ENCODE measurements at regions not wholly inside any gene's neighbourhood (a gene's known extent, or its start where the extent isn't known, plus 50 kb on each side); places are given as distances from the start of the nearest gene placed in this dataset.

- DNase-seq, result no peak
- in situ Hi-C loops (cut with HindIII; ENCODE audit: low pct_ligation_motif_present, low pct_unique_long_range_greater_than_20kb, low sequenced_read_pairs), result no loop called here
These were observed 494.1 kb upstream of the TUSC1 start for GRCh38 chr9:26172301-26172700.

DNA sequence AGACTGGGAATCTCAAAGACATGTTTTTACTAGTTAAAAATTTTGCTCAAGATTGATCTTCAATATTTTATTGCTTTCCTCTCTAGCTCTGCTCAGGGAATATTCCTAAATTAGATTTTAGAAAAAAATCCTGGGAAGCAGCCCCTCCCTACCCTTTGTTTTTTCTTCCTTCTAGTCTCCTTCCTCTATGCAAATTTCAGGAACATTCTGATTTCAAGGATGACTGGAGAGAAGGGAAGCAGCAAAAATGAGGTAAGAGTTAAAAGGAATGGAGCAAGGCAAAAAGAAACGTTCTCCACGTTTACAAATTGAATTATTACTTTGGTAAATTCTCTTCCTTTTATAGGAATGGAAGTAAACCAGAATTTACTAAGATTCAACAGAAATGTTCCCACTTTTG, 493.4 kb upstream of the TUSC1 start:
- in situ Hi-C loops (cut with HindIII; ENCODE audit: low pct_ligation_motif_present, low pct_unique_long_range_greater_than_20kb, low sequenced_read_pairs), result no loop called here
- DNase-seq, result no peak

DNA sequence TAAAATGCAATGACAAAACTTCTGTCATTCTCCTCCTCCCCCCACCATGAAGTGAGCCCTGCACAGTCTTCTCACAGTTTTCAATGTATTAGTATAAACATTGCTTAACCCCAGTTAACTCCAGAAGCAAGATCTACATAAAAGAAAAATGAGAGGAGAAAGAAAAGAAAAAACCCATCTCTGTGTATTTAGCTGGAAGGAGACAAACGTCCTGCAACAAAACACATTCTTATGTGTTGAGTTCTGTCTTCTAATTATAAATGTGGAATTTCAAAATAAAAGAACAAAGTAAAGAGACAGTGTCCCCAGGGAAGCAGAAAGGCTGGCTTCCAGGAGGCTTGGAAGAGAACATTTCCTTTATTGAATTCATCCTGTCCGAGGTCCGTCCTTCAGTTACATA, 491.9 kb upstream of the TUSC1 start:
- in situ Hi-C loops (cut with HindIII; ENCODE audit: low pct_ligation_motif_present, low pct_unique_long_range_greater_than_20kb, low sequenced_read_pairs), result no loop called here
- DNase-seq, result no peak

DNA sequence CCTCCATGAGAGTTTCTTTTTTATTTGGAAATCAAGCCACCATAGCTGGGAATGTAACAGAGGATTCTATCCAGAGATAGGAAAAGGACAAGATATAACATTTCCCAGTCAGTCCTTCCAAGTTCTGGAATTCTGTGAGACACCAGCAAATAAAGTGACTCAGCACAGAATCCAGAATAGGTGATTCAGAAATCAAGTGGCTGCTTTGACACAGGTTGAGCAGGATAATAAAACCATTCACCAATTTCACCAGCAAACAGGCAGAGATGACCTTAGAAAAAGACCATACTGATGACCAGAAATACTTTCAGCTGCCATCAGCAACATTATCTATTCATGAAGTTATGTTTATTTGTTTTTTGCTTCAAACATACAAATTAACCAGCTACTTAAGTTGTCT, 491.5 kb upstream of the TUSC1 start:
- peak; percentile 11 for DNase-seq
- in situ Hi-C loops (cut with HindIII; ENCODE audit: low pct_ligation_motif_present, low pct_unique_long_range_greater_than_20kb, low sequenced_read_pairs), result no loop called here

- in situ Hi-C loops (cut with HindIII; ENCODE audit: low pct_ligation_motif_present, low pct_unique_long_range_greater_than_20kb, low sequenced_read_pairs), result no loop called here
- DNase-seq, result no peak
These were observed 488.3 kb upstream of the TUSC1 start for GRCh38 chr9:26166537-26166936.

DNA sequence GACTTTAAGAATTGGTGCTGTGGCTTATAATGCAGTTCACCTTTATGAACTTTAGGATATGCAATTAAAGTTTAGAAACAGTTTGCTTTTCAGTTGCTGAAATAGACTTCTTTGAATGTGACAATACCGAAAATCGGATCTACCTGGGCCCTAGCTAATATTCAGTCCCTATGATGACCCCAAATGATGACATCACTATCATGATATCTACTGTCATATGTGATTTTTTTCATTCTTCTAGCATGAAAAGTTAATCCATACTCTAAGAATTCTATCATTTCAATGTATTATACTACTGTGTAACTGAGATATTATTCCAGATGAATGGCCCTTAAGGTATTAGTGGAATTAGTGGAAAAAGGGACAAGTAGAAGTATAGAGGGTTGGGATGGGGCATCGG, 487.2 kb upstream of the TUSC1 start:
- in situ Hi-C loops (cut with HindIII; ENCODE audit: low pct_ligation_motif_present, low pct_unique_long_range_greater_than_20kb, low sequenced_read_pairs), result no loop called here

GRCh38 chr9:26163931-26164330, 485.7 kb upstream of the TUSC1 start:
- in situ Hi-C loops (cut with HindIII; ENCODE audit: low pct_ligation_motif_present, low pct_unique_long_range_greater_than_20kb, low sequenced_read_pairs), result no loop called here
- no peak for DNase-seq

More for the DNA sequence above, 487.2 kb upstream of the TUSC1 start:
- no peak for DNase-seq

GRCh38 chr9:26159575-26160392, 481.5 kb upstream of the TUSC1 start:
- no peak for DNase-seq
- in situ Hi-C loops (cut with HindIII; ENCODE audit: low pct_ligation_motif_present, low pct_unique_long_range_greater_than_20kb, low sequenced_read_pairs), result no loop called here

GRCh38 chr9:26158631-26159150, 480.4 kb upstream of the TUSC1 start:
- in situ Hi-C loops (cut with HindIII; ENCODE audit: low pct_ligation_motif_present, low pct_unique_long_range_greater_than_20kb, low sequenced_read_pairs), result no loop called here
- no peak for DNase-seq

DNA sequence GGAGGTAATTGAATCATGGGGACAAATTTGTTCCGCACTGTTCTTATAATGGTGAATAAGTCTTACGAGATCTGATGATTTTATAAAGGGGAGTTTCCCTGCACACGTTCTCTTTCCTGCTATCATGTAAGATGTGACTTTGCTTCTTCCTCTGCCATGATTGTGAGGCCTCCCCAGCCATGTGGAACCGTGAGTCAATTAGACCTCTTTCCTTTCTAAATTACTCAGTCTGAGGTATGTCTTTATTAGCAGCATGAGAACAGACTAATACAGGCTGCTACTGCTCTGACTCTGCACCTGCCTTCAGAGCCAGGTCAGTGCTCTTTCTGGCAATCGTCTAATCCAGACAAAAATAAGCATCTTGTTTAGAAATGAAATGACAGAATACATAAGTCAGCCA, 479.2 kb upstream of the TUSC1 start:
- in situ Hi-C loops (cut with HindIII; ENCODE audit: low pct_ligation_motif_present, low pct_unique_long_range_greater_than_20kb, low sequenced_read_pairs), result no loop called here
- no peak for DNase-seq

DNA sequence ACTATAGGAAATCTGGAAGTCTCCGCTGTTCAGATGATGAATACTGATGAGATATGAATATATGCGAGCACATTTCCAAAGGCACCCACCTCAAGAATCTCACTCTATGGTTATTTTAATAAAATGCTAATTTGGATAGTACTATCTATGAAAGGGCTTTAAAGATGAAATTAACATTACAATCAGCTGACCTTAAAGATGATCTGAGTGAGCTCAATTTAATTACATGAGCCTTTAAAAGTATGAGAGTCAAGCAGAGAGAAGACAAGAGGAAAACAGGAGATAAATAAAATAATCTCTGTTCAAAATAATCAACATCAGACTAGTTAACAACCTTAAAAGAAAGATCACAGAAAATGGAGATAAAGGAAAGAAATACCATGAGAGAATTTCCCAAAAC, 474.1 kb upstream of the TUSC1 start:
- in situ Hi-C loops (cut with HindIII; ENCODE audit: low pct_ligation_motif_present, low pct_unique_long_range_greater_than_20kb, low sequenced_read_pairs), result no loop called here
- no peak for DNase-seq

DNA sequence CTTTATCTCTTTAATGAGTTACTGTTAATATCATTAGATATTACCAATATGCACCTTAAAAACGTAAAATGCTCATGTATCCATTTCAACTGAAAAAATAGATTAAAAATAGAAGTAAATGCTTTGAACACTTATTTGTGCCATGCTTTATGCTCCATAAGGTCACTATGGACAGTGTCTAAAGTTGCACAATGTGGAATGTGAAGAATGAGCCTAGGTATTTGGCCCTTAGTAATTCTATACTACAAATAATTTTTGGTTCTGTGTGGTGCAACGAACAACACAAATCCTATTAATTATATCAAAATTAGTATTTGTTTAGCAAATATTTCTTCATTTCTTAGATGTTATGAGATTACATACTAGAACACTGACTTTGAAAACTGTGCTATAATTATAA, 469.9 kb upstream of the TUSC1 start:
- no peak for DNase-seq
- in situ Hi-C loops (cut with HindIII; ENCODE audit: low pct_ligation_motif_present, low pct_unique_long_range_greater_than_20kb, low sequenced_read_pairs), result no loop called here

DNA sequence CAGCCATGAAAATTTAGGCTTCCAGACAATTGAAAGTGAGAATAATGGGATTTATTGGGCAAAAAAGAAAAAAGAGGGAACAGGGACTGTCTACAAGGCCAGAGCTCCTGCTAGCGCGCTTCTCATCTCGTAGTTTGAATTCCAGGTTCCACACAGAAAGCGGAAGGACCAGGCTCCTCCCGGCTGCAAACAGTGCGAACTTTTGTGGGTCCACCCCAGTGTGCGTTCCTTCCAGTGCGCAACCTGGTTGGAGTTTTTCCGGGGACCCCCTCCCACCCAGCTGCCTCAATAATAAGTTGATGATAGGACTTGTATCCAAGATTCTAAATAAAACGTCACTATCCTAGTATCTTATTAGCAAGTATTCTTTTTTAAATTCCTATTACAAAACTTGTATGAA, 467.7 kb upstream of the TUSC1 start:
- in situ Hi-C loops (cut with HindIII; ENCODE audit: low pct_ligation_motif_present, low pct_unique_long_range_greater_than_20kb, low sequenced_read_pairs), result no loop called here
- no peak for DNase-seq

GRCh38 chr9:26142631-26143030, 464.4 kb upstream of the TUSC1 start:
- in situ Hi-C loops (cut with HindIII; ENCODE audit: low pct_ligation_motif_present, low pct_unique_long_range_greater_than_20kb, low sequenced_read_pairs), result no loop called here
- DNase-seq, result no peak

GRCh38 chr9:26142201-26142600, 464.0 kb upstream of the TUSC1 start:
- in situ Hi-C loops (cut with HindIII; ENCODE audit: low pct_ligation_motif_present, low pct_unique_long_range_greater_than_20kb, low sequenced_read_pairs), result no loop called here
- no peak for DNase-seq

DNA sequence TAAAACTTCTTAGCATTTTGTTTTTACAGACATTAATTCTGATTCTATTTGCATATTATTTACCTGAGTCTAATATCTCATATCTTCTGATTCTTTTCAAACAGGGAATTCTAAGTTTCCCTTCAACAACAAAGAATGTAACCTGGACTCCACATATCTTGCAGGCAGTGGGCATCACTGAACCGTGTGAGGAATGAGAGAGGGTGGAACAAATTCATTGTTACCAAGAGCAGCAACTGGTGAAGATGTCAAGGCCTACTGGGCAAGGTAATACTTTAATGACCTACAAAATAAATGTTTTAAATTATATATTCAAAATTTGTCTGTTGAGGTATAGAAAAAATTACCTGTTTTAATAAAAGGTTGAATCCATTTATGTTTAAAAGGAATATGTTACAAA, 455.3 kb upstream of the TUSC1 start:
- DNase-seq, result no peak
- in situ Hi-C loops (cut with HindIII; ENCODE audit: low pct_ligation_motif_present, low pct_unique_long_range_greater_than_20kb, low sequenced_read_pairs), result no loop called here

DNA sequence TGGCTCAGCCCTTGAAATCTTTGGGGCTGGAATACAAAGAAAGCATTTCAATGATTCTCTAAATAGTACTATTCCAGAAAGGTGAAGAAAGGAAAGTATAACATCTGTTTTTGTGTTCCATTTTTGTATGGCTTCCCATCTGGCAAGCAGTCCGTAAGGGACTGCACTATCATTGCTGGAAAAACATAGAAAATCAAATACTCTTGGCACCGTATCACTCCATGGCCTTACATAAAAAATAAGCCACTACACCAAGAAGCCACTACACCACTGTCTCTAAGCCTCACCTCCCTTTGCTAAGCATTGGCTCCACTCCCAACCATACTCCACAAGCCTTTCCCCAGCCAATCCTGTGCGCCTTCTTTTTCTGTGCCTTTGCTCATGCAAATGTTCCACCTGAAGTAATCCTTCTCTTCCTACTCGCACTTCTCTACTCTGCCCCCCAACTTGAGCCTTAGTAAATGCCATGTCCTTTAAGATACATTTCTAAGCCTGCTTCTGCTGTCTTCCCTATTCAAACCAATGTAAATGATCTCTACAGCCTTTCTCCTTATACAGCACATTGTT, 454.6 kb upstream of the TUSC1 start:
- in situ Hi-C loops (cut with HindIII; ENCODE audit: low pct_ligation_motif_present, low pct_unique_long_range_greater_than_20kb, low sequenced_read_pairs), result no loop called here

DNA sequence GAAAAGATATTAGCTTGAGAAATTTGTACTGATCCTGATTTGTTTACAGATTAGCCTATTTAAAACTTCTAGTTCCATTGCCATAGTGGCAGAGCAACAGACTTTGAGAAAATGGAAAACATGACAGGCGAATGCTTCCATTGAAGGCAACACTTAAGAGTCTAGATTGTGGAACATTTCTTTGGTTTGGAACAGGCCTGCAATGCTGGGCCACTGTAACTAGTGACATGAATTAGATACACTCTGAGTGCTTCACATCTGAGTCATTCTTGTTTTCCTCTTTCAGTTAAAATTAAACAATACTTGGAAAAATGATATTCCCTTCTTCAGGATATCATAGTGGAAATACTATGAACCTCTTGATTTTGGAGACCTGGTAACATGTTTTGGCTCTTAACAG, 453.6 kb upstream of the TUSC1 start:
- DNase-seq, result no peak
- in situ Hi-C loops (cut with HindIII; ENCODE audit: low pct_ligation_motif_present, low pct_unique_long_range_greater_than_20kb, low sequenced_read_pairs), result no loop called here

More for the DNA sequence above, 454.6 kb upstream of the TUSC1 start:
- no peak for DNase-seq

- DNase-seq, result no peak
- in situ Hi-C loops (cut with HindIII; ENCODE audit: low pct_ligation_motif_present, low pct_unique_long_range_greater_than_20kb, low sequenced_read_pairs), result no loop called here
These were observed 451.0 kb upstream of the TUSC1 start for GRCh38 chr9:26129217-26129616.

- in situ Hi-C loops (cut with HindIII; ENCODE audit: low pct_ligation_motif_present, low pct_unique_long_range_greater_than_20kb, low sequenced_read_pairs), result no loop called here
- DNase-seq, result no peak
These were observed 447.4 kb upstream of the TUSC1 start for GRCh38 chr9:26125693-26126092.
